HG02938 (cell line): ENCODE measurements at regions not wholly inside any gene's neighbourhood (a gene's known extent, or its start where the extent isn't known, plus 50 kb on each side); places are given as distances from the start of the nearest gene placed in this dataset.
"Not testable (repeated sequence)": the region's sequence is repeated elsewhere in the genome, so short reads cannot be mapped to it uniquely, and the experiment has no call there.

Experiments used
- ATAC-seq: cut with Tn5 transposase; IDR thresholded peaks from one replicate; pipeline ENCODE4 v1.9.1; 2021; ENCODE audit warnings: mild to moderate bottlenecking, moderate library complexity; ENCODE audit not compliant: unreplicated experiment

GRCh38 chr3:35194666-35195065, 444.7 kb upstream of the ARPP21 start:
- no peak for ATAC-seq

GRCh38 chr3:35198857-35199256, 440.5 kb upstream of the ARPP21 start:
- no peak for ATAC-seq

GRCh38 chr3:35200056-35200455, 439.3 kb upstream of the ARPP21 start:
- no peak for ATAC-seq

- ATAC-seq = no peak
Observed at GRCh38 chr3:35201211-35201610, 438.1 kb upstream of the ARPP21 start.

- ATAC-seq = no peak
Observed at GRCh38 chr3:35215525-35216500, 423.5 kb upstream of the ARPP21 start.

GRCh38 chr3:35216501-35217266, 422.6 kb upstream of the ARPP21 start:
- no peak for ATAC-seq

GRCh38 chr3:35223632-35224394, 415.5 kb upstream of the ARPP21 start:
- ATAC-seq = no peak

- no peak for ATAC-seq
Observed at GRCh38 chr3:35224565-35225295, 414.6 kb upstream of the ARPP21 start.

GRCh38 chr3:35241236-35241635, 398.1 kb upstream of the ARPP21 start:
- ATAC-seq = no peak

GRCh38 chr3:35254917-35255316, 384.4 kb upstream of the ARPP21 start:
- ATAC-seq = no peak

GRCh38 chr3:35257641-35258040, 381.7 kb upstream of the ARPP21 start:
- no peak for ATAC-seq

- ATAC-seq = no peak
Observed at GRCh38 chr3:35262406-35262805, 376.9 kb upstream of the ARPP21 start.

- ATAC-seq = no peak
Observed at GRCh38 chr3:35263477-35263876, 375.8 kb upstream of the ARPP21 start.

GRCh38 chr3:35266065-35266464, 373.3 kb upstream of the ARPP21 start:
- ATAC-seq = not testable (repeated sequence)

GRCh38 chr3:35275768-35276167, 363.6 kb upstream of the ARPP21 start:
- ATAC-seq = no peak

GRCh38 chr3:35276568-35276967, 362.8 kb upstream of the ARPP21 start:
- ATAC-seq = no peak

GRCh38 chr3:35291471-35292236, 347.7 kb upstream of the ARPP21 start:
- ATAC-seq = no peak

GRCh38 chr3:35292568-35292967, 346.8 kb upstream of the ARPP21 start:
- no peak for ATAC-seq

- ATAC-seq = no peak
Observed at GRCh38 chr3:35295906-35296305, 343.4 kb upstream of the ARPP21 start.

GRCh38 chr3:35296533-35296932, 342.8 kb upstream of the ARPP21 start:
- peak; percentile 90 for ATAC-seq
